Mesothelial cell of epicardium (in vitro differentiated cells): ENCODE measurements at regions not wholly inside any gene's neighbourhood (a gene's known extent, or its start where the extent isn't known, plus 50 kb on each side); places are given as distances from the start of the nearest gene placed in this dataset.

ENCODE experiments used
- DNase-seq, 2 experiments: peaks; one replicate each; pipeline ENCODE4 v3.0.0; 2021; ENCODE audit warnings: low spot score in 2 of 2; ENCODE audit not compliant: unreplicated experiment in 2 of 2
- H3K27ac Mint-ChIP-seq: 2 replicates; pipeline ENCODE4 v1.8.0; 2021; ENCODE audit warnings: mixed read lengths
- H3K27me3 Mint-ChIP-seq: 2 replicates; pipeline ENCODE4 v1.8.0; 2021; ENCODE audit warnings: low read depth, mixed read lengths
- H3K36me3 Mint-ChIP-seq: 2 replicates; pipeline ENCODE4 v1.8.0; 2021; ENCODE audit warnings: mixed read lengths
- H3K4me1 Mint-ChIP-seq: 2 replicates; pipeline ENCODE4 v1.8.0; 2021; ENCODE audit warnings: mixed read lengths
- H3K4me3 Mint-ChIP-seq: 2 replicates; pipeline ENCODE4 v1.8.0; 2021; ENCODE audit warnings: mild to moderate bottlenecking, moderate library complexity, mixed read lengths
- H3K9me3 Mint-ChIP-seq: 2 replicates; pipeline ENCODE4 v1.8.0; 2021; ENCODE audit warnings: mixed read lengths
- CTCF ChIP-seq: fragments of 200-600 bp; sonication (generic); IDR thresholded peaks from one replicate; pipeline ENCODE4 v1.5.0; 2021; ENCODE audit warnings: antibody characterized with exemption; ENCODE audit not compliant: unreplicated experiment

DNA sequence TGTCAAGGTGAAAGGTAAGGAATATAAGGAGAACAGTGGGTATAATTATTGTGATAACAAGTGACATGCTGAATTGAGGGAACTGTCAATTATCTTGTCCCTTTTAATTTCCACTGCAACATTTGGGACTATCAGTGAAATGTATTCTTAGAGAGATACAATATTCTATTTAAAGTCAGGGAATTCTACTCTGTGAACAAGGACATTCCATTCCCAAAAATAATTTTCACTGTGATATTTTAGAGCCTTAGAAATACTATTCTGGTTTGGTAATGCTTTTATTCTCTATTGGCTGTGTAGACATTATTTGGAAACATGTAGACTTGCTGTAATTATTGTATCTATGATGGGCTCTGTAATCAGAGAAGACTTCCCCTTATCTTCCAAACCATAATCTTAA lies 248.0 kb upstream of the PCSK5 start:
- Mint-ChIP-seq H3K27ac (no peak overlapping the region), H3K4me3 (no peak overlapping the region), H3K9me3 (no peaks in the 10 kb centered on the region), H3K27me3 (peaks cover 6% of the 10 kb centered on the region), H3K4me1 (no peaks in the 10 kb centered on the region), H3K36me3 (no peaks in the 10 kb centered on the region)
- no peak for TF ChIP-seq CTCF
- no peak for DNase-seq

DNA sequence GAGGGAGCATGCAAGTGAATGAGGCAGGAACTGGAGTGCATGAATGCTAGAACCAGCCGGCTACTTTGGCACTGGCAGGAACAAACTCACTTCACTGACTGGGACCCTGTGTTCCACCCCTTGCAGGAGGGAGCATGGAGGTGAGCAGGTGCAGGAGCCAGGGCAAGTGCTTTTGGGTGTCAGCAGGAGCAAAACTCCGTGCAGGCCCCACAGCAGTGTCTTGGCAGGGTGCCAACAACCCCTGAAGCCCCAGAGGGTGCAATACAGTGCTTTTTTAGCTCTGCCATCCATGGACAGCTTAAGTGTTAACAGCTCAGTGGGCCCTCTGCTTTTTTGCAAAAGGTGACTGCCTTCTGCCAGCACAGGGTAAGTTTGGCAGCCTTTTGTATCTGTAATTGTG lies 245.8 kb upstream of the PCSK5 start:
- H3K27ac Mint-ChIP-seq: no peak overlapping the region
- H3K9me3 Mint-ChIP-seq: peaks cover under 1% of the 10 kb centered on the region
- TF ChIP-seq CTCF: no peak
- DNase-seq: no peak
- H3K36me3 Mint-ChIP-seq: no peaks in the 10 kb centered on the region
- no peaks in the 10 kb centered on the region for H3K4me1 Mint-ChIP-seq
- no peak overlapping the region for H3K4me3 Mint-ChIP-seq
- H3K27me3 Mint-ChIP-seq: peaks cover 6% of the 10 kb centered on the region

DNA sequence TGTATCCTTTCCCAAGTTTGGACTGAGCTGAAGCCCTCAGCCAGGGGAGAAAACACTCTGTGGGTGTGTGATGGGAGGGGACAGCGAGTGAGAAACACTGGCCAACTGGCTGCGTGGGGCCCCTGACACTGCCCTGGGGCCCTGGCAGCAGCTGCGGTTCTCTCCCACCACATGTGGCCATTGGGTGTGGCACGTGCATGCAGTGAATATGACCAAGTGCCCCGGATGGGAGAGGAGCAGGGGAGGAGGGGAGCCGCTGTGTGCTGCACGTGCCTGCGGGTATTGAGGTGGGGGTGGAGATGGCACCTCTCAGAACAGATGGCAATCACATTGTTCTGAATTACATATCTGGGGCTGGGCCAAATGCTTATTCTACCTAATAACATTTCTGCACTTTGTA lies 242.4 kb upstream of the PCSK5 start:
- H3K9me3 Mint-ChIP-seq: peaks cover 10% of the 10 kb centered on the region
- no peaks in the 10 kb centered on the region for H3K4me1 Mint-ChIP-seq
- peaks cover 2% of the 10 kb centered on the region for H3K36me3 Mint-ChIP-seq
- peaks cover 8% of the 10 kb centered on the region for H3K27me3 Mint-ChIP-seq
- no peak for DNase-seq
- no peak overlapping the region for H3K4me3 Mint-ChIP-seq
- no peak for TF ChIP-seq CTCF
- H3K27ac Mint-ChIP-seq: no peak overlapping the region

DNA sequence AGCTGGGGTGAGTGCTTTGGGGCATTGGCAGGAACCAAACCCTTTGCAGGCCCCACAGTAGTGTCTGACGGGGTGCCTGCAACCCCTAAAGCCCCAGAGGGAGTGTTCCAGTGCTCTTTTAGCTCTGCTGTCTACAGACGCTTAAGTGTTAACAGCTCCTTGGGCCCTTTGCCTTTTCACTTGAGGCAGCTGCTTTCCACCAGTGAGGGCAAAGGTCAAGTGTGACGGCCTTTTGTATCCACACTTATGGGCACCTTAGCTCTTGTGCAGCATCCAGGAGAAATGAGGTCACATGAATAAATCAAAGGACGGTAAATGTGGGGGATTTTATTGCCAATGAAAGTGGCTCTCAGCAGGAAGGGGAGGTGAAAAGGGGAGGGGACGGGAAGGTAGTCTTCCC lies 241.4 kb upstream of the PCSK5 start:
- H3K27ac Mint-ChIP-seq: no peak overlapping the region
- no peak for TF ChIP-seq CTCF

DNA sequence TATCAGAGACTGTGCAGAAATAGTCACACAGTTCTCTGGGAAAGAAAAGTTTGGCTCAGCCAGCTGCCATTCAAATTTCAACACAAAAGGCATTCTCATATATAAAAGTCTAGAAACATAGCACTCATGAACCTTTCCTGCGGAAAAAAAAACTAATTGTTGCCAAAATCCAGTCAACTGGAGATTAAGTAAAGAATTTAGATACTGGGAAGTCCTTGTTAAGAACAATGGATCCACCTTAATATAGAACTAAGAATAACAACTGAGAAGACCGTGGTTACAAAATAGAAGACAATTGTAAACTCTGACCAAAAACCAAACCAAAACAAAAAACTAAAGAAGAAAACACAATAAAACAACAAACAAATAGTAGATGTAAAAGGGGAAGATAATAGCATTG lies 238.8 kb upstream of the PCSK5 start:
- Mint-ChIP-seq H3K27ac (no peak overlapping the region), H3K27me3 (peaks cover 3% of the 10 kb centered on the region), H3K4me1 (no peaks in the 10 kb centered on the region), H3K36me3 (peaks cover 4% of the 10 kb centered on the region), H3K4me3 (no peak overlapping the region), H3K9me3 (peaks cover 14% of the 10 kb centered on the region)
- no peak for DNase-seq
- no peak for TF ChIP-seq CTCF

More for the DNA sequence above, 241.4 kb upstream of the PCSK5 start:
- peaks cover 10% of the 10 kb centered on the region for H3K9me3 Mint-ChIP-seq
- no peaks in the 10 kb centered on the region for H3K4me1 Mint-ChIP-seq
- DNase-seq: no peak
- H3K36me3 Mint-ChIP-seq: peaks cover 2% of the 10 kb centered on the region
- H3K4me3 Mint-ChIP-seq: no peak overlapping the region
- H3K27me3 Mint-ChIP-seq: peaks cover 8% of the 10 kb centered on the region

DNA sequence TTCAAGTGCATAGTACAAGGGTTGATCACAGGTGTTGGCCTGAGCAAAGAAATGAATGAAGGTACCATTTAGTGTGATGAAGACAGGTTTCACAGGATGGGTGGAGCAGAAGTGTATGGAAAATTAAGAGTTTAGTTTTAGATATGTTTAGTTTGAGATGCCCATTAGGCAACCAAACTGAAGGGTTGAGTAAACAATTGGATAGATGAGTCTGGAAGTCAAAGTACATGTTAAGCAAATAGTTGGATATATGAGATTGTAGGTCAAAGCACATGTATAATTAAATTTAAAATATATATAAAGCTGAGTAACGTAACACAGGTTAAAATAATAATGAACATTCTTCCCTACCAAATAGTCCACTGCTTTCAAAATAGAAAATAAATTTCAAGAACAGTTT lies 237.1 kb upstream of the PCSK5 start:
- peaks cover 1% of the 10 kb centered on the region for H3K4me1 Mint-ChIP-seq
- peaks cover 14% of the 10 kb centered on the region for H3K9me3 Mint-ChIP-seq

More for the DNA sequence above, 237.1 kb upstream of the PCSK5 start:
- Mint-ChIP-seq H3K27ac (no peak overlapping the region), H3K36me3 (peaks cover 4% of the 10 kb centered on the region), H3K4me3 (no peak overlapping the region), H3K27me3 (peaks cover 3% of the 10 kb centered on the region)
- no peak for TF ChIP-seq CTCF
- no peak for DNase-seq
